NT2/D1 (cell line): ENCODE measurements at regions not wholly inside any gene's neighbourhood (a gene's known extent, or its start where the extent isn't known, plus 50 kb on each side); places are given as distances from the start of the nearest gene placed in this dataset.

ENCODE experiments used
- DNase-seq: peaks from one replicate; pipeline ENCODE4 v3.0.0-alpha.2; 2011; ENCODE audit warnings: low read depth, low spot score
- H3K27me3 ChIP-seq: 2 replicates; pipeline ENCODE4 v1.6.0; 2011; ENCODE audit warnings: mild to moderate bottlenecking; ENCODE audit not compliant: insufficient read length, insufficient read depth
- H3K36me3 ChIP-seq: 2 replicates; pipeline ENCODE4 v1.6.1; 2011; ENCODE audit warnings: mild to moderate bottlenecking, low read length, mixed read lengths; ENCODE audit not compliant: insufficient read depth, insufficient read length
- H3K4me1 ChIP-seq: 2 replicates; pipeline ENCODE4 v1.5.1; 2011; ENCODE audit not compliant: insufficient read depth, insufficient read length
- H3K4me3 ChIP-seq: 2 replicates; pipeline ENCODE4 v1.5.1; 2011; ENCODE audit warnings: low read depth; ENCODE audit not compliant: insufficient read length
- H3K9ac ChIP-seq: 2 replicates; pipeline ENCODE4 v1.6.0; 2011; ENCODE audit warnings: low read depth; ENCODE audit not compliant: insufficient read length
- H3K9me3 ChIP-seq: 2 replicates; pipeline ENCODE4 v1.5.1; 2011; ENCODE audit warnings: mild to moderate bottlenecking, low read length; ENCODE audit not compliant: insufficient read depth
- SUZ12 ChIP-seq: IDR thresholded peaks from 2 replicates; pipeline ENCODE4 v1.6.1; 2011; ENCODE audit not compliant: insufficient read length, insufficient read depth; ENCODE audit errors: extremely low read depth
- YY1 ChIP-seq: IDR thresholded peaks from 2 replicates; pipeline ENCODE4 v1.6.1; 2011; ENCODE audit not compliant: insufficient read length, insufficient read depth
- ZNF274 ChIP-seq: IDR thresholded peaks from 2 replicates; pipeline ENCODE4 v1.6.1; 2011; ENCODE audit warnings: mild to moderate bottlenecking, low read depth, low read length

GRCh38 chr11:95466416-95466815 is 235.4 kb upstream of the SESN3 start:
- Histone ChIP-seq H3K4me3 (no peak overlapping the region), H3K36me3 (no peaks in the 10 kb centered on the region), H3K4me1 (no peaks in the 10 kb centered on the region), H3K27me3 (no peaks in the 10 kb centered on the region), H3K9me3 (no peaks in the 10 kb centered on the region), H3K9ac (no peak overlapping the region)
- DNase-seq: no peak
- TF ChIP-seq ZNF274: no peak
- TF ChIP-seq YY1: no peak
- no peak for TF ChIP-seq SUZ12

GRCh38 chr11:95465887-95466286 is 234.9 kb upstream of the SESN3 start:
- H3K36me3 ChIP-seq: no peaks in the 10 kb centered on the region
- no peaks in the 10 kb centered on the region for H3K9me3 ChIP-seq
- H3K9ac ChIP-seq: no peak overlapping the region
- TF ChIP-seq SUZ12 (no peak), ZNF274 (no peak), YY1 (no peak)
- no peaks in the 10 kb centered on the region for H3K4me1 ChIP-seq
- no peaks in the 10 kb centered on the region for H3K27me3 ChIP-seq
- H3K4me3 ChIP-seq: no peak overlapping the region
- no peak for DNase-seq

GRCh38 chr11:95461858-95462257 is 230.9 kb upstream of the SESN3 start:
- no peak for DNase-seq
- no peaks in the 10 kb centered on the region for H3K4me1 ChIP-seq
- no peaks in the 10 kb centered on the region for H3K27me3 ChIP-seq
- TF ChIP-seq SUZ12: no peak
- TF ChIP-seq YY1: no peak
- TF ChIP-seq ZNF274: no peak
- no peaks in the 10 kb centered on the region for H3K36me3 ChIP-seq
- no peak overlapping the region for H3K9ac ChIP-seq
- no peaks in the 10 kb centered on the region for H3K9me3 ChIP-seq
- H3K4me3 ChIP-seq: no peak overlapping the region

- no peaks in the 10 kb centered on the region for H3K27me3 ChIP-seq
- H3K36me3 ChIP-seq: no peaks in the 10 kb centered on the region
- no peak for DNase-seq
- H3K9me3 ChIP-seq: no peaks in the 10 kb centered on the region
- no peak overlapping the region for H3K9ac ChIP-seq
- H3K4me1 ChIP-seq: no peaks in the 10 kb centered on the region
- no peak overlapping the region for H3K4me3 ChIP-seq
- no peak for TF ChIP-seq ZNF274
- no peak for TF ChIP-seq YY1
- TF ChIP-seq SUZ12: no peak
Observed at GRCh38 chr11:95461348-95461747, 230.3 kb upstream of the SESN3 start.

GRCh38 chr11:95459291-95460042 is 228.5 kb upstream of the SESN3 start:
- Histone ChIP-seq H3K9me3 (no peaks in the 10 kb centered on the region), H3K4me3 (no peak overlapping the region), H3K4me1 (no peaks in the 10 kb centered on the region), H3K9ac (no peak overlapping the region), H3K36me3 (no peaks in the 10 kb centered on the region), H3K27me3 (no peaks in the 10 kb centered on the region)
- no peak for DNase-seq
- TF ChIP-seq SUZ12 (no peak), ZNF274 (no peak), YY1 (no peak)

- DNase-seq: no peak
- Histone ChIP-seq H3K36me3 (no peaks in the 10 kb centered on the region), H3K27me3 (no peaks in the 10 kb centered on the region), H3K4me1 (no peaks in the 10 kb centered on the region), H3K9me3 (no peaks in the 10 kb centered on the region), H3K4me3 (no peak overlapping the region), H3K9ac (no peak overlapping the region)
- TF ChIP-seq YY1: no peak
Observed at GRCh38 chr11:95456714-95457491, 225.9 kb upstream of the SESN3 start.

- Histone ChIP-seq H3K9ac (no peak overlapping the region), H3K4me3 (no peak overlapping the region), H3K9me3 (no peaks in the 10 kb centered on the region), H3K27me3 (no peaks in the 10 kb centered on the region), H3K36me3 (no peaks in the 10 kb centered on the region), H3K4me1 (no peaks in the 10 kb centered on the region)
- no peak for DNase-seq
- no peak for TF ChIP-seq SUZ12
- no peak for TF ChIP-seq YY1
- no peak for TF ChIP-seq ZNF274
Observed at GRCh38 chr11:95455228-95455970, 224.4 kb upstream of the SESN3 start.
